ENCODE measurements at regions not wholly inside any gene's neighbourhood (a gene's known extent, or its start where the extent isn't known, plus 50 kb on each side); places are given as distances from the start of the nearest gene placed in this dataset.

GRCh38 chr5:106656821-106657220 is 1013.9 kb downstream of the EFNA5 start:
- Histone ChIP-seq H2AFZ (replicated peaks; ENCODE audit: low read length, poor library complexity) (no peak overlapping the region), H2BK5ac (ENCODE audit: low read depth, low read length, poor library complexity, severe bottlenecking) (no peak overlapping the region), H2BK15ac (ENCODE audit: low read depth, low read length) (no peak overlapping the region), H3K79me1 (ENCODE audit: low read depth in 1 of 2, low read length in 2 of 2) (no peaks in the 10 kb centered on the region), H3K27ac (ENCODE audit: insufficient read depth, low read length) (no peak overlapping the region), H3K56ac (ENCODE audit: extremely low read depth, insufficient read depth, low read length) (no peak overlapping the region), H3K4ac (ENCODE audit: low read depth, low read length) (no peak overlapping the region), H3K9me1 (ENCODE audit: insufficient read depth, low read length) (no peaks in the 10 kb centered on the region), H4K20me1 (ENCODE audit: insufficient read depth, low read length) (no peaks in the 10 kb centered on the region), H3K4me3 (ENCODE audit: insufficient read depth, low read depth, low read length) (no peak overlapping the region), H3K9ac (ENCODE audit: low read depth, low read length) (no peak overlapping the region), H2AK9ac (replicated peaks; ENCODE audit: low read depth, low read length, poor library complexity) (no peak overlapping the region), H3K9me3 (ENCODE audit: control insufficient read depth, insufficient read depth, low read length) (no peaks in the 10 kb centered on the region), H3K27me3 (ENCODE audit: control insufficient read depth, insufficient read depth, low read length) (no peaks in the 10 kb centered on the region), H3K23ac (ENCODE audit: low read depth, low read length) (no peak overlapping the region), H4K91ac (ENCODE audit: insufficient read depth, low read depth, low read length) (no peak overlapping the region), H4K8ac (ENCODE audit: low read depth in 2 of 2, low read length in 2 of 2) (no peak overlapping the region), H3K14ac (replicated peaks; ENCODE audit: low read depth, low read length) (no peak overlapping the region), H2BK120ac (ENCODE audit: low read depth, low read length) (no peak overlapping the region), H4K5ac (ENCODE audit: low read depth, low read length) (no peak overlapping the region), H3K18ac (ENCODE audit: low read depth, low read length) (no peak overlapping the region), H3K4me2 (ENCODE audit: low read depth, low read length) (no peak overlapping the region), H2BK20ac (ENCODE audit: low read depth, low read length) (no peak overlapping the region), H3K36me3 (ENCODE audit: control insufficient read depth, insufficient read depth, low read length) (no peaks in the 10 kb centered on the region), H3K4me1 (ENCODE audit: control insufficient read depth, insufficient read depth, low read length) (no peaks in the 10 kb centered on the region), H2AK5ac (ENCODE audit: low read depth, low read length) (no peak overlapping the region)
- dilution Hi-C loops (cut with HindIII; ENCODE audit: low sequenced_read_pairs, unreplicated experiment) = no loop called here
- ATAC-seq (ENCODE audit: low read depth) = no peak
- TF ChIP-seq CHD1 (IDR thresholded peaks at IDR 0.05; ENCODE audit: low read depth, low read length) (no peak), MXI1 (IDR thresholded peaks at IDR 0.05; ENCODE audit: borderline replicate concordance, low read depth, low read length) (no peak), RFX5 (IDR thresholded peaks at IDR 0.05; ENCODE audit: low read depth, low read length) (no peak), MAFK (IDR thresholded peaks at IDR 0.05; ENCODE audit: low read depth, low read length) (no peak), BHLHE40 (IDR thresholded peaks at IDR 0.05; ENCODE audit: low read depth, low read length) (no peak), FOS (IDR thresholded peaks at IDR 0.05; ENCODE audit: low read depth, low read length) (no peak), CTCF (conservative IDR thresholded peaks at IDR 0.05; ENCODE audit: low read depth, low read length) (no peak), MAZ (IDR thresholded peaks at IDR 0.05; ENCODE audit: borderline replicate concordance, low read depth, low read length) (no peak), POLR2A (IDR thresholded peaks at IDR 0.05; ENCODE audit: low read depth, low read length) (no peak), RCOR1 (IDR thresholded peaks at IDR 0.05; ENCODE audit: insufficient replicate concordance, low read length) (no peak), SMC3 (IDR thresholded peaks at IDR 0.05; ENCODE audit: low read depth, low read length) (no peak), CEBPB (IDR thresholded peaks at IDR 0.05; ENCODE audit: low read depth, low read length) (no peak), NFE2L2 (IDR thresholded peaks at IDR 0.05; ENCODE audit: low read depth, low read length) (no peak), RAD21 (IDR thresholded peaks at IDR 0.05; ENCODE audit: low read length) (no peak)
- TF ChIP-seq, protein P1, sequence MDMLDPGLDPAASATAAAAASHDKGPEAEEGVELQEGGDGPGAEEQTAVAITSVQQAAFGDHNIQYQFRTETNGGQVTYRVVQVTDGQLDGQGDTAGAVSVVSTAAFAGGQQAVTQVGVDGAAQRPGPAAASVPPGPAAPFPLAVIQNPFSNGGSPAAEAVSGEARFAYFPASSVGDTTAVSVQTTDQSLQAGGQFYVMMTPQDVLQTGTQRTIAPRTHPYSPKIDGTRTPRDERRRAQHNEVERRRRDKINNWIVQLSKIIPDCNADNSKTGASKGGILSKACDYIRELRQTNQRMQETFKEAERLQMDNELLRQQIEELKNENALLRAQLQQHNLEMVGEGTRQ (IDR thresholded peaks at IDR 0.05; ENCODE audit: low read depth, low read length) = no peak
- TF ChIP-seq, protein P2, sequence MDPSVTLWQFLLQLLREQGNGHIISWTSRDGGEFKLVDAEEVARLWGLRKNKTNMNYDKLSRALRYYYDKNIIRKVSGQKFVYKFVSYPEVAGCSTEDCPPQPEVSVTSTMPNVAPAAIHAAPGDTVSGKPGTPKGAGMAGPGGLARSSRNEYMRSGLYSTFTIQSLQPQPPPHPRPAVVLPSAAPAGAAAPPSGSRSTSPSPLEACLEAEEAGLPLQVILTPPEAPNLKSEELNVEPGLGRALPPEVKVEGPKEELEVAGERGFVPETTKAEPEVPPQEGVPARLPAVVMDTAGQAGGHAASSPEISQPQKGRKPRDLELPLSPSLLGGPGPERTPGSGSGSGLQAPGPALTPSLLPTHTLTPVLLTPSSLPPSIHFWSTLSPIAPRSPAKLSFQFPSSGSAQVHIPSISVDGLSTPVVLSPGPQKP (IDR thresholded peaks at IDR 0.05; ENCODE audit: borderline replicate concordance, low read depth, low read length) = no peak
- ChIA-PET POLR2A (ENCODE audit: unreplicated experiment) (no interaction called here), CTCF (no interaction called here)
- no TSS peak for BruUV-seq (replicated peaks)
- in situ Hi-C loops (cut with MboI; ENCODE audit: low sequenced_read_pairs) = no loop called here
- intact Hi-C loops (cut with micrococcal nuclease) = no loop called here
- no peak for DNase-seq
- no CpG with 5 or more reads among the region's 2 CpGs for WGBS, 2 experiments (ENCODE audit: extremely low coverage in 2 of 2, insufficient read length in 1 of 2)

Data from IMR-90 (cell line).